ENCODE measurements at regions not wholly inside any gene's neighbourhood (a gene's known extent, or its start where the extent isn't known, plus 50 kb on each side); places are given as distances from the start of the nearest gene placed in this dataset.

DNA sequence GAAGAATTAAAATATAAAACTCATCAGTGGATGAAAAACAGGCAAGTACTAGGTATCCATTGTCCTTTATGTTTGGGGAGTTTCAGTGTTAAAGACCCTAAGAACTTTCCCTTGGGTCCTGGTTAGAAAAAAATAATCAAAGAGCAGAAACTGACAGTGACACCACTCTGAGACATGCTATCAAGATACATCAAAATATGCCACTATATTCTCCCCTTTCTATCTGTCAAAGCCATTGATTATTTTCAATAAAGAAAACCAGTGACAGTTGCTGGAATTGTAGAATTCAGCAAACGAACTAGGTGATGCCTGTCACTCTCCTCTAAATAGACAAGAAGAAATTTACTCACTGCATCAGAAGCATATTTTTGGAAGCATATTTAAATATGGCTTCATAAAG is 496.7 kb upstream of the CFAP20DC start:
- Histone ChIP-seq H3K27ac (no peak overlapping the region), H3K27me3 (no peaks in the 10 kb centered on the region), H3K36me3 (replicated peaks in 1 of 2) (no peaks in the 10 kb centered on the region), H3K4me1 (replicated peaks in 1 of 2) (no peaks in the 10 kb centered on the region), H3K4me3 (no peak overlapping the region), H3K9me3 (replicated peaks in 1 of 3) (no peaks in the 10 kb centered on the region)
- 66 to 89% (median 83%) methylated on average over 1 of the region's 1 CpG for WGBS, 4 donors
- intact Hi-C loops (cut with DNase I) = no loop called here
- no peak for DNase-seq
- TF ChIP-seq CTCF (IDR thresholded peaks at IDR 0.05) = no peak
- TF ChIP-seq POLR2A (IDR thresholded peaks at IDR 0.05) = no peak

GRCh38 chr3:59545374-59545773 is 495.5 kb upstream of the CFAP20DC start:
- H3K27me3 ChIP-seq = no peaks in the 10 kb centered on the region
- no peak for DNase-seq
- 50 to 76% (median 68%) methylated on average over 1 of the region's 1 CpG for WGBS, 4 donors
- H3K4me1 ChIP-seq (replicated peaks in 1 of 2) = no peaks in the 10 kb centered on the region
- H3K27ac ChIP-seq = no peak overlapping the region
- no peak overlapping the region for H3K4me3 ChIP-seq
- intact Hi-C loops (cut with DNase I) = no loop called here
- H3K9me3 ChIP-seq (replicated peaks in 1 of 3) = no peaks in the 10 kb centered on the region
- H3K36me3 ChIP-seq (replicated peaks in 1 of 2) = no peaks in the 10 kb centered on the region
- TF ChIP-seq CTCF (IDR thresholded peaks at IDR 0.05) (no peak), POLR2A (IDR thresholded peaks at IDR 0.05) (no peak)

DNA sequence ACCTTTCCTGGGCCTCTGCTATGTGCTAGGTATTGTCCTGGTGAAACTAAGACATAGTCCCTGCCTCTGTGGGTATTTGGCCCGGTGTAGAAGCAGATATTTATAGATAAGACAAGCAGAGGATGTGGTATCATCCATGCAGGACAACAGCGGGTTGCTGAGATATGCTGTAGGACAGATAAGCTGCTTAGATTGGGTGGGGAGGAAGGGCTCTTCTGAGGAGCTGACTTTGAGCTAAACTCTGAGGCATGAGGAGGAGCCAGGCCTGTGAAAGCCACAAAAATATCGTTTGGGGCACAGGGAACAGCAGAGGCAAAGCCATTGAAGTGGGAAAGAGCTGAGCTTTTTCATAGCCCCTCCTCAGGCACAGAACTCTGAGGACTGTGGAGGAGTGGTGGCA is 492.5 kb upstream of the CFAP20DC start:
- no peak for TF ChIP-seq POLR2A (IDR thresholded peaks at IDR 0.05)
- TF ChIP-seq CTCF (IDR thresholded peaks at IDR 0.05) = no peak
- intact Hi-C loops (cut with DNase I) = no loop called here
- H3K27me3 ChIP-seq = no peaks in the 10 kb centered on the region
- no peak for DNase-seq
- no peak overlapping the region for H3K4me3 ChIP-seq
- H3K27ac ChIP-seq = no peak overlapping the region
- no peaks in the 10 kb centered on the region for H3K36me3 ChIP-seq (replicated peaks in 1 of 2)
- WGBS, 4 donors = 54 to 67% (median 62%) methylated on average over 3 of the region's 3 CpGs
- no peaks in the 10 kb centered on the region for H3K4me1 ChIP-seq (replicated peaks in 1 of 2)
- H3K9me3 ChIP-seq (replicated peaks in 1 of 3) = no peaks in the 10 kb centered on the region

DNA sequence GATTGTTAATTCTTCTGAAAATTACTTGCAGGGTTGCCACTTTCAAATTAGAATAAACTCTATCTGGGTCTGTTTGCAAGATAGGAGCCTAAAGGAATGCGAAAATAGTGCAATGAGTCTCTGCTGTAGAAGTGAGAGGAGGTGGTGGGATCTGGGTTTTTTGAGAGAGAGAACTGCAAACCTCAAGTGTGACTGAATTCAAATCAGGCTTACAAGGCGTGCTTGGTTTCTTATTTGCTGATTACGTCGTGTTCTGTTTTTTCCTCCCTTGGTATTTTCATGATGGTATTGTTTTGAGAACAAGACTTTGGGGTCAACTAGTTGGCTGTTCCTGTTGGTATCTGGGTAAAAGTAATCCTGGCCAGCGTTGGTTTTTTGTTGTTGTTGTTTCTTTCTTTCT is 490.9 kb upstream of the CFAP20DC start:
- no peak overlapping the region for H3K4me3 ChIP-seq
- 77 to 85% (median 82%) methylated on average over 5 of the region's 5 CpGs for WGBS, 4 donors
- H3K36me3 ChIP-seq (replicated peaks in 1 of 2) = no peaks in the 10 kb centered on the region
- no peaks in the 10 kb centered on the region for H3K9me3 ChIP-seq (replicated peaks in 1 of 3)
- H3K4me1 ChIP-seq (replicated peaks in 1 of 2) = no peaks in the 10 kb centered on the region
- intact Hi-C loops (cut with DNase I) = no loop called here
- no peak overlapping the region for H3K27ac ChIP-seq
- no peak for TF ChIP-seq CTCF (IDR thresholded peaks at IDR 0.05)
- TF ChIP-seq POLR2A (IDR thresholded peaks at IDR 0.05) = no peak
- H3K27me3 ChIP-seq = no peaks in the 10 kb centered on the region
- no peak for DNase-seq
